ENCODE measurements at regions not wholly inside any gene's neighbourhood (a gene's known extent, or its start where the extent isn't known, plus 50 kb on each side); places are given as distances from the start of the nearest gene placed in this dataset.
"Not testable (repeated sequence)": the region's sequence is repeated elsewhere in the genome, so short reads cannot be mapped to it uniquely, and the experiment has no call there.

GRCh38 chr15:38128921-38129320 is 123.7 kb upstream of the SPRED1 start:
- no peak for DNase-seq

DNA sequence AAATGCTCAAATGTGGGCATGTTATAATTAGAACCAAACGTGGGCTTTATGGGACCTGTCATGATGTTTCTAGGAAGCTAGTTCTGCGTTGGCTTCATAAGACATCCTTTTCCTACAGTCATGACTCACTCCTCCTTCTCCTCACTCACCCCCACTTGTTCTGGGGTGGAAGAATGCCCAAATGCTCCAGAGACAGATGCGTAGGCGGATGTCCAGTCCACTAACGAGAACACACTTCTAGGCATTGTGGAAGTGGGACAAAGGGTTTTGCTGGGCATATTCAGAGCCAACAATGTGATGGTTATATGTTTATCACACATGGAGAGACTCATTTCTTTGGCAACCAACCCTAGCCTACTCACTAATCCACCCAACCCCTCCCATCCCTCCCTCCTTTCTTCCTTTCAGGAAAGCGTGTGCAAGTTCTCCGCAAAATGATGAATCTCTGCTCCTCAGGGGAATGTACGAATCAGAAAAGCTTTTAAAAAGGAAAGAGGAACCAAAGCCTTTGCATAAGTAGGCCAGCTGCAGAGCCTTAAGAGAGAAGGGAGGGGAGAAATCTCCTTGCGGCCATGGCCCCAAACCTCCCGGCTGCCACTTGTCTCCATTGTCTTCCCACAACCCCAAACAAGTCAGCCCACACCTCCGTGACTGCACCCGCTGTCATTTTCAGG is 123.0 kb upstream of the SPRED1 start:
- DNase-seq, result peak; percentile 22

DNA sequence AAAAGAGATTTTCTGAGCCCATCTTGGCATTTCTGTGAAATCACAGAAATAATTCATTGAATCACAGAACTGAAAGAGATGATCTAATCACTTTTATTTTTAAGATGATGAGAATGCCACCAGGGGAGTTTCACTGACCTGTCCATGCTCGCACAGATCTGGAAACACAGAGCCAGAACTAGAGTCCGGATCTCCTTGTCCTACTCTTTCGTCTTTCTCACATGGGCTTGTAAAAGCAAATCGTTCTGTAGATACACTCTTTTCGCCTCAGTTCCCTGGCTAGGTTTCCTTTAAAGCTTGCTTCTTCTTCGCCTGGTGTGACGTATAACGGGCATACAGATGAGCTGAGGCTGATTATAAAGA is 122.5 kb upstream of the SPRED1 start:
- DNase-seq, result no peak

GRCh38 chr15:38130740-38131498 is 121.7 kb upstream of the SPRED1 start:
- DNase-seq, result no peak

GRCh38 chr15:38134252-38134651 is 118.4 kb upstream of the SPRED1 start:
- DNase-seq, result no peak

GRCh38 chr15:38142195-38142594 is 110.4 kb upstream of the SPRED1 start:
- not testable (repeated sequence) for DNase-seq

DNA sequence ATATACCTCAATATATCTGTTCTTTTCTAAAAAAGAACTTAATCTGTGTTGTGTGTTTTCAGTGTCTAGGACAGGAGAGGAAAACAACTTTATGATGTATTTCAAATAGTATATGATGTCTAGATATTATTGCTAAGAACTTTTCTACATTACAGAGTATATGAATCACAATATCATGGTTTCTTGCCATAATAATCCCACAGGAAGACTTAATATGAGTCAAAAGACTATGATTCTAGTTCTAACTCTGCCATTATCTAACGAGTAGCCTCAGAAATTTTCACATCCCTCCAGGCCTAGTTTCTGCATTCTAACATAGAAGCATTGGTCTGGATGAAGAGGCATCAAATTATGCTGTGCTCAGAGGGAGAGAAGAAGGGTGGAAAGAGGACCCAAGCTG is 107.7 kb upstream of the SPRED1 start:
- DNase-seq, result no peak

GRCh38 chr15:38145651-38146111 is 107.0 kb upstream of the SPRED1 start:
- no peak for DNase-seq

- DNase-seq, result no peak
Measured at GRCh38 chr15:38147246-38147645, 105.4 kb upstream of the SPRED1 start.

GRCh38 chr15:38148471-38148870 is 104.2 kb upstream of the SPRED1 start:
- no peak for DNase-seq

DNA sequence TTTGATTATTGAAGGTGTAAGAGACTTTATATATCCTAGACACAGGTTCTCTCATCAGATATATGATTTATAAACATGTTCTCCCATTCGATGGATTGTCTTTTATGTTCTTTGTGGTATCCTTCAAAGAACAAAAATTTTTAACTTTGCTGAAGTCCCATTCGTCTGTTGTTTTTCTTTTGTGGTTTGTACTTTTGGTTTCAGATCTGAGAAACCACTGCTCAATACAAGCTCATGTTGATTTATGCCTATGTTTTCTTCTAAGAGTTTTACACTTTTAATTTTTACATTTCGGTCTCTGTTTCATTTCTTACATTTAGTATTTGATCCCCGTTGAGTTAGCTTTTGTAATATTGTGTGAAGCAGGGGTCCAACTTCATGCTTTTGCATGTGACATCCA is 103.3 kb upstream of the SPRED1 start:
- DNase-seq, result no peak

- DNase-seq, result no peak
Measured at GRCh38 chr15:38150148-38150547, 102.5 kb upstream of the SPRED1 start.

- no peak for DNase-seq
Measured at GRCh38 chr15:38150794-38151193, 101.8 kb upstream of the SPRED1 start.

DNA sequence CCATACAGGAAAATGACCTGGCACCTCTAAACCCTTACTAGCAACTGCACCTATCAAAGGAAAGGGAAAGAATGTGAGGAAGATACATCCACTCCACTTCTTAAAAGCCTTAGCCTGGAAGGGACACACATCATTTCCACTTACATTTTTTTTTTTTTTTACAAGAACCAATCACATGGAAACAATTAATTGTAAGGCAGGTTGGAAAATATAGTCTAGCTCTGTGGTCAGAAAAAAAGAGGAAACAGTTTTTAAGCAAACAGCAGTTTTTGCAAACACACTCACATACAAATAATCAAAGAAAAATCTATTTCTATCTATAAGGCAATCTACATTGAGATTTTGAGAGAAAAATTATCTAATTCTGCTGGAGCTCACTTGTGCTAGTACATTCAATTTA is 98.9 kb upstream of the SPRED1 start:
- no peak for DNase-seq

- DNase-seq, result no peak
Measured at GRCh38 chr15:38154255-38154654, 98.4 kb upstream of the SPRED1 start.

- DNase-seq, result no peak
Measured at GRCh38 chr15:38154837-38155236, 97.8 kb upstream of the SPRED1 start.

GRCh38 chr15:38163658-38164057 is 89.0 kb upstream of the SPRED1 start:
- DNase-seq, result no peak

GRCh38 chr15:38164061-38164460 is 88.6 kb upstream of the SPRED1 start:
- no peak for DNase-seq

GRCh38 chr15:38164507-38164906 is 88.1 kb upstream of the SPRED1 start:
- no peak for DNase-seq

GRCh38 chr15:38168467-38169070 is 84.1 kb upstream of the SPRED1 start:
- DNase-seq, result no peak

DNA sequence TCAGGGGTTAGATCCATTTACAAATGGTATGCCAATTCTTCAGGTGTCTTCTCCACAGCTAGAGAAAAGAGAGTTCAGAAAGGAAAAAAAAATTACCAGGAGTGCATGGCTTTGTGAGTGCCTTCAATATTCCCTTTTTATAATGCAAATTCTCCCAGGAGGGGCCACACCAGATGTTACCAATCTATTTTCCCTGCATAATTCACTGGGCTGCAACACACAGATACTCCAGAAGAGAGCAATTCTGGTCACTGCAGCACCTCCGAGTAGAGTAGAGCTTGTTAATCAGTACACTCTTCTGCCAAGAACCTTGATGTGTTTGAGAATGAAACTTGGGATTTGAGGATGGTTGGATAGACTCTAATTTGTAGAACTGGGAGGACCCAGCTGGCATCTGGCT is 80.7 kb upstream of the SPRED1 start:
- DNase-seq, result no peak

- DNase-seq, result no peak
Measured at GRCh38 chr15:38174691-38175090, 77.9 kb upstream of the SPRED1 start.

GRCh38 chr15:38176155-38176554 is 76.5 kb upstream of the SPRED1 start:
- DNase-seq, result no peak

- no peak for DNase-seq
Measured at GRCh38 chr15:38176691-38177090, 75.9 kb upstream of the SPRED1 start.
